AG20443 (cell line): ENCODE measurements at regions not wholly inside any gene's neighbourhood (a gene's known extent, or its start where the extent isn't known, plus 50 kb on each side); places are given as distances from the start of the nearest gene placed in this dataset.
"Not testable (repeated sequence)": the region's sequence is repeated elsewhere in the genome, so short reads cannot be mapped to it uniquely, and the experiment has no call there.

Experiments used
- DNase-seq: peaks from one replicate; pipeline ENCODE4 v3.0.0; 2012; ENCODE audit warnings: low spot score, mixed read lengths

- not testable (repeated sequence) for DNase-seq
Observed at GRCh38 chr4:102397056-102397455, 51.8 kb upstream of the SLC39A8 start.

- no peak for DNase-seq
Observed at GRCh38 chr4:102399021-102399420, 53.7 kb upstream of the SLC39A8 start.

GRCh38 chr4:102400898-102401297, 55.6 kb upstream of the SLC39A8 start:
- no peak for DNase-seq

- no peak for DNase-seq
Observed at GRCh38 chr4:102402223-102402622, 56.9 kb upstream of the SLC39A8 start.

- no peak for DNase-seq
Observed at GRCh38 chr4:102403116-102403515, 57.8 kb upstream of the SLC39A8 start.

- DNase-seq: no peak
Observed at GRCh38 chr4:102404431-102404969, 59.2 kb upstream of the SLC39A8 start.

GRCh38 chr4:102405821-102406401, 60.6 kb upstream of the SLC39A8 start:
- no peak for DNase-seq

- not testable (repeated sequence) for DNase-seq
Observed at GRCh38 chr4:102410884-102411283, 65.6 kb upstream of the SLC39A8 start.

GRCh38 chr4:102411408-102411807, 66.1 kb upstream of the SLC39A8 start:
- peak; percentile 18 for DNase-seq

- DNase-seq: no peak
Observed at GRCh38 chr4:102416765-102417164, 71.5 kb upstream of the SLC39A8 start.

GRCh38 chr4:102420563-102421398, 75.5 kb upstream of the SLC39A8 start:
- peak; percentile 30 for DNase-seq

- DNase-seq: no peak
Observed at GRCh38 chr4:102422843-102423242, 77.6 kb upstream of the SLC39A8 start.

GRCh38 chr4:102423375-102423774, 77.8 kb upstream of the NFKB1 start:
- no peak for DNase-seq

GRCh38 chr4:102427371-102427998, 73.7 kb upstream of the NFKB1 start:
- DNase-seq: no peak

- DNase-seq: no peak
Observed at GRCh38 chr4:102428122-102428521, 73.0 kb upstream of the NFKB1 start.

GRCh38 chr4:102429553-102429952, 71.6 kb upstream of the NFKB1 start:
- DNase-seq: peak; percentile 55

- no peak for DNase-seq
Observed at GRCh38 chr4:102430461-102430910, 70.7 kb upstream of the NFKB1 start.

- no peak for DNase-seq
Observed at GRCh38 chr4:102431608-102431961, 69.6 kb upstream of the NFKB1 start.

GRCh38 chr4:102437111-102437510, 64.0 kb upstream of the NFKB1 start:
- no peak for DNase-seq

- DNase-seq: peak; percentile 52
Observed at GRCh38 chr4:102438396-102439235, 62.5 kb upstream of the NFKB1 start.

GRCh38 chr4:102439236-102439614, 61.9 kb upstream of the NFKB1 start:
- peak; percentile 69 for DNase-seq

GRCh38 chr4:102439812-102440211, 61.3 kb upstream of the NFKB1 start:
- DNase-seq: peak; percentile 67
